ENCODE measurements at regions not wholly inside any gene's neighbourhood (a gene's known extent, or its start where the extent isn't known, plus 50 kb on each side); places are given as distances from the start of the nearest gene placed in this dataset.

GRCh38 chr13:36599641-36600040 lies 74.2 kb upstream of the SERTM1 start:
- intact Hi-C loops (cut with DNase I; ENCODE audit: low total_unique reads) = no loop called here
- Histone ChIP-seq H3K4me1 (no peaks in the 10 kb centered on the region), H3K27me3 (no peaks in the 10 kb centered on the region), H3K27ac (no peak overlapping the region), H3K4me3 (no peak overlapping the region), H3K9me3 (no peaks in the 10 kb centered on the region), H3K36me3 (no peaks in the 10 kb centered on the region)
- no peak for TF ChIP-seq CTCF (IDR thresholded peaks at IDR 0.05)
- TF ChIP-seq POLR2A (IDR thresholded peaks at IDR 0.05) = no peak
- TF ChIP-seq POLR2AphosphoS5 (IDR thresholded peaks at IDR 0.05) = no peak
- DNase-seq (ENCODE audit: low spot score in 2 of 2) = no peak

GRCh38 chr13:36601186-36601585 lies 72.6 kb upstream of the SERTM1 start:
- no peaks in the 10 kb centered on the region for H3K27me3 ChIP-seq
- no peaks in the 10 kb centered on the region for H3K36me3 ChIP-seq
- H3K4me3 ChIP-seq = no peak overlapping the region
- H3K9me3 ChIP-seq = no peaks in the 10 kb centered on the region
- TF ChIP-seq CTCF (IDR thresholded peaks at IDR 0.05) = no peak
- no peak for TF ChIP-seq POLR2AphosphoS5 (IDR thresholded peaks at IDR 0.05)
- TF ChIP-seq POLR2A (IDR thresholded peaks at IDR 0.05) = no peak
- intact Hi-C loops (cut with DNase I; ENCODE audit: low total_unique reads) = no loop called here
- H3K27ac ChIP-seq = no peak overlapping the region
- H3K4me1 ChIP-seq = no peaks in the 10 kb centered on the region
- DNase-seq (ENCODE audit: low spot score in 2 of 2) = no peak

- Histone ChIP-seq H3K9me3 (no peaks in the 10 kb centered on the region), H3K4me1 (no peaks in the 10 kb centered on the region), H3K36me3 (no peaks in the 10 kb centered on the region), H3K4me3 (no peak overlapping the region), H3K27me3 (no peaks in the 10 kb centered on the region), H3K27ac (no peak overlapping the region)
- intact Hi-C loops (cut with DNase I; ENCODE audit: low total_unique reads) = no loop called here
- no peak for DNase-seq (ENCODE audit: low spot score in 2 of 2)
- no peak for TF ChIP-seq CTCF (IDR thresholded peaks at IDR 0.05)
Measured at GRCh38 chr13:36606060-36606459, 67.8 kb upstream of the SERTM1 start.

- H3K27me3 ChIP-seq = no peaks in the 10 kb centered on the region
- no peak for DNase-seq (ENCODE audit: low spot score in 2 of 2)
- H3K9me3 ChIP-seq = no peaks in the 10 kb centered on the region
- H3K4me1 ChIP-seq = no peaks in the 10 kb centered on the region
- H3K4me3 ChIP-seq = no peak overlapping the region
- no peaks in the 10 kb centered on the region for H3K36me3 ChIP-seq
- intact Hi-C loops (cut with DNase I; ENCODE audit: low total_unique reads) = no loop called here
- H3K27ac ChIP-seq = no peak overlapping the region
- TF ChIP-seq CTCF (IDR thresholded peaks at IDR 0.05) (no peak), POLR2A (IDR thresholded peaks at IDR 0.05) (no peak)
Measured at GRCh38 chr13:36608474-36608873, 65.3 kb upstream of the SERTM1 start.

- H3K27ac ChIP-seq = no peak overlapping the region
- no peaks in the 10 kb centered on the region for H3K9me3 ChIP-seq
- TF ChIP-seq CTCF (IDR thresholded peaks at IDR 0.05) = no peak
- no peak for TF ChIP-seq POLR2AphosphoS5 (IDR thresholded peaks at IDR 0.05)
- no peak for TF ChIP-seq POLR2A (IDR thresholded peaks at IDR 0.05)
- no peaks in the 10 kb centered on the region for H3K4me1 ChIP-seq
- H3K27me3 ChIP-seq = no peaks in the 10 kb centered on the region
- no peak for DNase-seq (ENCODE audit: low spot score in 2 of 2)
- H3K36me3 ChIP-seq = no peaks in the 10 kb centered on the region
- H3K4me3 ChIP-seq = no peak overlapping the region
- intact Hi-C loops (cut with DNase I; ENCODE audit: low total_unique reads) = no loop called here
Measured at GRCh38 chr13:36612230-36612629, 61.6 kb upstream of the SERTM1 start.
